ENCODE measurements at regions not wholly inside any gene's neighbourhood (a gene's known extent, or its start where the extent isn't known, plus 50 kb on each side); places are given as distances from the start of the nearest gene placed in this dataset.

GRCh38 chr11:31870609-31871309 is 59.6 kb upstream of the PAX6 start:
- Histone ChIP-seq H3K27me3 (no peaks in the 10 kb centered on the region), H4K20me1 (no peaks in the 10 kb centered on the region), H3K4me2 (no peak overlapping the region), H3K9me3 (no peaks in the 10 kb centered on the region), H3K9ac (no peak overlapping the region), H3K4me3 (no peak overlapping the region), H3K4me1 (no peaks in the 10 kb centered on the region), H3K27ac (no peak overlapping the region), H3K36me3 (no peaks in the 10 kb centered on the region)
- TF ChIP-seq Cebpa-rat (IDR thresholded peaks at IDR 0.05) = no peak

GRCh38 chr11:31869986-31870385 is 58.9 kb upstream of the PAX6 start:
- no peaks in the 10 kb centered on the region for H3K4me1 ChIP-seq
- H3K36me3 ChIP-seq = no peaks in the 10 kb centered on the region
- H3K27me3 ChIP-seq = no peaks in the 10 kb centered on the region
- H3K9ac ChIP-seq = no peak overlapping the region
- no peaks in the 10 kb centered on the region for H3K9me3 ChIP-seq
- H3K4me3 ChIP-seq = no peak overlapping the region
- TF ChIP-seq Cebpa-rat (IDR thresholded peaks at IDR 0.05) = no peak
- no peaks in the 10 kb centered on the region for H4K20me1 ChIP-seq
- H3K27ac ChIP-seq = no peak overlapping the region
- no peak overlapping the region for H3K4me2 ChIP-seq

GRCh38 chr11:31865606-31866300 is 54.6 kb upstream of the PAX6 start:
- Histone ChIP-seq H4K20me1 (no peaks in the 10 kb centered on the region), H3K4me1 (no peaks in the 10 kb centered on the region), H3K9me3 (no peaks in the 10 kb centered on the region; the same call in 1 of the 2 replicates), H3K36me3 (no peaks in the 10 kb centered on the region), H3K4me3 (no peak overlapping the region), H3K27me3 (no peaks in the 10 kb centered on the region), H3K4me2 (no peak overlapping the region), H3K9ac (no peak overlapping the region), H3K27ac (no peak overlapping the region)
- TF ChIP-seq Cebpa-rat (IDR thresholded peaks at IDR 0.05) = no peak

GRCh38 chr11:31863170-31863832 is 52.2 kb upstream of the PAX6 start:
- Histone ChIP-seq H3K9ac (no peak overlapping the region), H3K27me3 (no peaks in the 10 kb centered on the region), H3K36me3 (no peaks in the 10 kb centered on the region), H3K4me3 (no peak overlapping the region), H3K27ac (no peak overlapping the region), H3K4me2 (no peak overlapping the region), H3K9me3 (no peaks in the 10 kb centered on the region; the same call in 1 of the 2 replicates), H3K4me1 (no peaks in the 10 kb centered on the region), H4K20me1 (no peaks in the 10 kb centered on the region)
- TF ChIP-seq Cebpa-rat (IDR thresholded peaks at IDR 0.05) = no peak

GRCh38 chr11:31861011-31861410 is 49.9 kb upstream of the PAX6 start:
- Histone ChIP-seq H3K4me3 (no peak overlapping the region), H3K4me2 (no peak overlapping the region)

More at GRCh38 chr11:31861011-31861410, 49.9 kb upstream of the PAX6 start:
- Histone ChIP-seq H4K20me1 (no peaks in the 10 kb centered on the region), H3K27me3 (no peaks in the 10 kb centered on the region), H3K9me3 (no peaks in the 10 kb centered on the region; the same call in 1 of the 2 replicates), H3K9ac (no peak overlapping the region), H3K27ac (no peak overlapping the region), H3K36me3 (no peaks in the 10 kb centered on the region), H3K4me1 (no peaks in the 10 kb centered on the region)
- TF ChIP-seq Cebpa-rat (IDR thresholded peaks at IDR 0.05) = no peak
